GM23248 (cell line): ENCODE measurements at regions not wholly inside any gene's neighbourhood (a gene's known extent, or its start where the extent isn't known, plus 50 kb on each side); places are given as distances from the start of the nearest gene placed in this dataset.

Source experiments
- DNase-seq: peaks from one replicate; pipeline ENCODE4 v3.0.0-alpha.2; 2015
- H2AFZ ChIP-seq: fragments of 200-600 bp; sonication (generic); 2 replicates; pipeline ENCODE4 v1.6.1; 2016; ENCODE audit warnings: antibody characterized with exemption
- H3F3A ChIP-seq: fragments of 200-600 bp; sonication (generic); 2 replicates; pipeline ENCODE4 v1.6.1; 2016; ENCODE audit warnings: mild to moderate bottlenecking, antibody characterized with exemption, mixed run types; ENCODE audit not compliant: insufficient read depth
- H3K27ac ChIP-seq: fragments of 200-600 bp; sonication (generic); 2 replicates; pipeline ENCODE4 v1.5.1; 2016; ENCODE audit warnings: mild to moderate bottlenecking
- H3K27me3 ChIP-seq: fragments of 200-600 bp; sonication (generic); replicated peaks from 2 replicates; pipeline ENCODE4 v1.6.1; 2016; ENCODE audit warnings: mild to moderate bottlenecking; ENCODE audit not compliant: insufficient read depth
- H3K36me3 ChIP-seq: fragments of 200-600 bp; sonication (generic); 2 replicates; pipeline ENCODE4 v1.6.1; 2016; ENCODE audit warnings: low read depth, mild to moderate bottlenecking
- H3K4me1 ChIP-seq: fragments of 200-600 bp; sonication (generic); 2 replicates; pipeline ENCODE4 v1.6.1; 2016; ENCODE audit warnings: mild to moderate bottlenecking; ENCODE audit not compliant: insufficient read depth
- H3K4me2 ChIP-seq: fragments of 200-600 bp; sonication (generic); one replicate; pipeline ENCODE4 v1.6.1; 2016; ENCODE audit warnings: mild to moderate bottlenecking; ENCODE audit not compliant: unreplicated experiment
- H3K4me3 ChIP-seq: fragments of 200-600 bp; sonication (generic); 2 replicates; pipeline ENCODE4 v1.5.1; 2016; ENCODE audit warnings: mild to moderate bottlenecking
- H3K79me2 ChIP-seq: fragments of 200-600 bp; sonication (generic); 2 replicates; pipeline ENCODE4 v1.6.1; 2016; ENCODE audit warnings: mild to moderate bottlenecking; ENCODE audit not compliant: insufficient read depth
- H3K9ac ChIP-seq: fragments of 200-600 bp; sonication (generic); 2 replicates; pipeline ENCODE4 v1.6.1; 2016; ENCODE audit warnings: mild to moderate bottlenecking
- H3K9me2 ChIP-seq: fragments of 200-600 bp; sonication (generic); 2 replicates; pipeline ENCODE4 v1.6.1; 2016; ENCODE audit warnings: mixed run types, mild to moderate bottlenecking, moderate library complexity; ENCODE audit not compliant: insufficient read depth
- H3K9me3 ChIP-seq: fragments of 200-600 bp; sonication (generic); one replicate; pipeline ENCODE4 v1.6.1; 2017; ENCODE audit warnings: low read depth
- H4K20me1 ChIP-seq: fragments of 200-600 bp; sonication (generic); 2 replicates; pipeline ENCODE4 v1.6.0; 2016; ENCODE audit not compliant: insufficient read depth
- EZH2 ChIP-seq: fragments of 200-600 bp; sonication (generic); IDR thresholded peaks from 2 replicates; pipeline ENCODE4 v1.6.1; 2018; ENCODE audit warnings: antibody characterized with exemption, mild to moderate bottlenecking; ENCODE audit not compliant: insufficient read depth, poor library complexity, severe bottlenecking
- EZH2phosphoT487 ChIP-seq: fragments of 200-600 bp; sonication (generic); IDR thresholded peaks from 2 replicates; pipeline ENCODE4 v1.6.1; 2018; ENCODE audit warnings: antibody characterized with exemption, moderate library complexity, mild to moderate bottlenecking, low read depth; ENCODE audit not compliant: insufficient read depth
- whole genome bisulfite sequencing, 2 experiments: methylation state at CpG; one replicate each; pipeline ENCODE4 v1.1.6; 2015 to 2017; ENCODE audit warnings: low lambda C conversion rate in 2 of 2, low coverage in 1 of 2; ENCODE audit errors: missing lambda C conversion rate in 2 of 2; 5-methylcytosine and 5-hydroxymethylcytosine counted together
- in situ Hi-C: fragments of 300-500 bp; cut with MboI; formaldehyde crosslinking; loops from 2 replicates; pipeline ENCODE4 v1.15.0; 2020

DNA sequence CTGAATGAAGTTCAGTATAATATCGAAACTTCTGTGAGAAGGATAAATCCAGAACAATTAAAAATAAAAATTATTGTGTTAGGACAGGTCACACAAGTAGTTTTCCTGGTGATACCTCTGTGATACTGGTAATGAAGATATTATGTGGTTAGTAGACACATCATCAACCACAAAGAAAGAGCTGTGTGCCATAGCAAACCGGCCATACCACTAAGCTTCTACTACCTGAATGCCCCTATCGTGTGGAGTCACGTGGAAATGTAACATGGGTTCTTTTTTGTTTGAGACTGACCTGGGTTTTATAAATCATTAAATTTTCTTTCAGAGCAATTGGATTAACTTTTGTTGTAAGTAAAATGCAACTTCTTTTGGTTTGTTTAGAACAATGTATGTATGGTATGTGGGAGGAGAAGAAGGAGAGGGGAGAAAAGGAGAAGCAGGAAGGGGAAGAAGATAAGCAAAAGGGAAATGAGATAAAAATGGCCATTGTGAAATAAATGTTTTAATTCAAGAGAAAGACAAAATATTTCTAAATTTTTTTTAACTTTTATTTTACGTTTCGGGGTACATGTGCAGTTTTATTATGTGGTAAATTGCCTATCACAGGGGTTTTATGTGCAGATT is 58.2 kb upstream of the LRRC8B start:
- Histone ChIP-seq H3K9ac (no peak overlapping the region), H3K27ac (no peak overlapping the region), H3K4me1 (no peaks in the 10 kb centered on the region), H3K9me2 (no peaks in the 10 kb centered on the region), H3K9me3 (no peaks in the 10 kb centered on the region), H3K4me3 (no peak overlapping the region), H2AFZ (no peak overlapping the region), H4K20me1 (no peaks in the 10 kb centered on the region), H3K36me3 (no peaks in the 10 kb centered on the region), H3K27me3 (peaks cover 12% of the 10 kb centered on the region; the same call in 1 of the 2 replicates), H3K79me2 (no peaks in the 10 kb centered on the region), H3K4me2 (no peak overlapping the region), H3F3A (no peaks in the 10 kb centered on the region)
- TF ChIP-seq EZH2 = no peak
- WGBS, 2 experiments = 66 to 69% methylated on average over 6 of the region's 6 CpGs
- no peak for DNase-seq
- in situ Hi-C loops = no loop called here

DNA sequence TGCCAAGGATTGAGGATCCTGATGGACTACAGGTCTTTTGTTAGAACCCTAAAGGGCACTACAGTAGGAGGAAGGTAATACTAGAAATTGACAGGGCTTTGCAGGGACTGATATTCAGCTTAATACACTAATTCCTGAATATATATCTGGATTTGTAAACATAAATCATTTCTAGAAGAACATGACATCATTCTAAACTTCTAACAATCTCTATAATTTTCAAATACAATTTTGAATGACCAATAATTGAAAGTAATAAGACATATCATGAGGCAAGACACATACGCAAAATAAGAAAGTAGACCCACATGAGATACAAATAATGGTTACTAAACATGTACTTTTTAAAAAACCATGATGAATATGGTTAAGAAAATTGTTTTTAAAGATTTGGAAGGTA is 52.4 kb upstream of the LRRC8B start:
- H3K4me1 ChIP-seq = no peaks in the 10 kb centered on the region
- 54 to 81% methylated on average over 1 of the region's 1 CpG for WGBS, 2 experiments
- no peaks in the 10 kb centered on the region for H3K9me2 ChIP-seq
- no peak overlapping the region for H3K27ac ChIP-seq
- no peaks in the 10 kb centered on the region for H3K36me3 ChIP-seq
- no peak overlapping the region for H2AFZ ChIP-seq
- H3K4me2 ChIP-seq = no peak overlapping the region
- peaks cover 7% of the 10 kb centered on the region; the same call in 1 of the 2 replicates for H3K27me3 ChIP-seq
- no peaks in the 10 kb centered on the region for H3K9me3 ChIP-seq
- H3K4me3 ChIP-seq = no peak overlapping the region
- no peaks in the 10 kb centered on the region for H3K79me2 ChIP-seq
- DNase-seq = no peak
- TF ChIP-seq EZH2 (no peak), EZH2phosphoT487 (no peak)
- H3F3A ChIP-seq = no peaks in the 10 kb centered on the region
- in situ Hi-C loops = no loop called here
- H3K9ac ChIP-seq = no peak overlapping the region
- no peaks in the 10 kb centered on the region for H4K20me1 ChIP-seq

DNA sequence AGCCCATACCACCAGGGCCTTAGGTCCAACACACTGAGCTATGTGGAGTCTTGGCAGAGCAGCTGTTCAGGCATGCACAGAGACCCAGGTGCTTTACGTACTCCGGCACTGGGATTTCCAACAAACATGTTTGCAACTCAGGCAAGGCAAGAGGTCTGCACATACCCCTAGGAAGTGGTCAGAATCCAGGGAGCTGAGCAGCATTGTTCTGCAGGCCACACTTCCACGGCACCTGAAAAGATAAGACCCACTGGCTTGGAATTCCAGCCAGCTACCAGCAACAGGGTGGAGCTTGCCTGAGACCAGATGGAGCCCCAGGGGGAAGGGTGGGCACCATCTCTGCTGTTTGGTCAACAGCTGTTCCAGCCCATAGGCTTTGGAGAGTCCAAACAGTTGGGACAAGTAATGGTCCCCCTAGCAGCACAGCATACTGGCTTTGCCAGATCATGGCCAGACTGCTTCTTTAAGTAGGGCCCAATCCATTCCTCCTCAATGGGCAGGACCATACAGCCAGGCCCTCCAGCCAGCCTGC is 51.7 kb upstream of the LRRC8B start:
- WGBS, 2 experiments = 83 to 92% methylated on average over 3 of the region's 3 CpGs
- in situ Hi-C loops = no loop called here
- no peak overlapping the region for H3K4me2 ChIP-seq

More for the DNA sequence above, 51.7 kb upstream of the LRRC8B start:
- Histone ChIP-seq H2AFZ (no peak overlapping the region), H3K36me3 (no peaks in the 10 kb centered on the region), H3K4me3 (no peak overlapping the region), H3K4me1 (no peaks in the 10 kb centered on the region), H4K20me1 (no peaks in the 10 kb centered on the region), H3K27me3 (peaks cover 7% of the 10 kb centered on the region; the same call in 1 of the 2 replicates), H3K27ac (no peak overlapping the region), H3K9ac (no peak overlapping the region), H3K9me2 (no peaks in the 10 kb centered on the region), H3K9me3 (no peaks in the 10 kb centered on the region), H3K79me2 (no peaks in the 10 kb centered on the region), H3F3A (no peaks in the 10 kb centered on the region)
- DNase-seq = no peak
- TF ChIP-seq EZH2phosphoT487 = no peak
- no peak for TF ChIP-seq EZH2
